ENCODE measurements at regions not wholly inside any gene's neighbourhood (a gene's known extent, or its start where the extent isn't known, plus 50 kb on each side); places are given as distances from the start of the nearest gene placed in this dataset.

DNA sequence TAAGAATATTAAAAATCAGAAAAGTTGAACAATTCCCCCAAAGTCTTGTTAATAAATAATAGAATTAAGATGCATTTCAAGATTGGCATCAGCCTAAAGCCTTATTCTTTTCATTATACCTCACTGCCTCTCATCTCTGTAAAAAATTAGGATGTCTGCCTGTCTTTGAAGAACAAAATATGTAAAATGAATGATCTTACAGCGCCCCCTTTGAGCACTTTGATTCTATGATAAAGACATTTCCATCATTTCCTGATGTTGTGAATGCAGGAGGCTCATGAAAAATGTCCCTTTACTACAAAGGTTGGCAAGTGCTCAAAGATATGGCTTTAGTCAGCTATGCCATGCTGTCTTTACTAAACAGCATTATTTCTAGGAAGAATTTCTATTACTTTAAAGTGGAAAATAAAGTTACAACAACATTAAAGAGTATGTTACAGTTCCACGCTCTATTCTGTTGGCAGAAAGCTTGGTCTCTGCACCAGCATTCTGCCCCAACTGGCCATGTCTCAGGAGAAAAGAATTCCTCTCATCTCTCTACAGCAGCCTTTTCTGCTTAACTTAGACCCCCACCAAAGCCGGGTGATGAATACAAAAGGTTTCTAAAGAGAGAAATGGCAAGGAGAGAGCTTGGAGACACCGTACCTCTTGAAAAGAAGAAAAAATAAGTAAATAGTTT is 95.1 kb downstream of the LLPH start:
- H3K27me3 ChIP-seq, result no peaks in the 10 kb centered on the region
- no peaks in the 10 kb centered on the region for H3K36me3 ChIP-seq
- H3K4me3 ChIP-seq, result no peak overlapping the region
- no peak for ATAC-seq
- peaks cover 4 to 16% (median 7%) of the 10 kb centered on the region in 3 donors for H3K4me1 ChIP-seq
- WGBS, 2 donors (ENCODE audit: low coverage in 1 of 2), result 42 to 70% methylated on average over 3 to 4 of the region's 4 CpGs
- TF ChIP-seq POLR2A (IDR thresholded peaks at IDR 0.05), result no peak
- no peak for TF ChIP-seq POLR2AphosphoS5 (IDR thresholded peaks at IDR 0.05)
- no peak for TF ChIP-seq EP300 (IDR thresholded peaks at IDR 0.05)
- TF ChIP-seq, protein P1, sequence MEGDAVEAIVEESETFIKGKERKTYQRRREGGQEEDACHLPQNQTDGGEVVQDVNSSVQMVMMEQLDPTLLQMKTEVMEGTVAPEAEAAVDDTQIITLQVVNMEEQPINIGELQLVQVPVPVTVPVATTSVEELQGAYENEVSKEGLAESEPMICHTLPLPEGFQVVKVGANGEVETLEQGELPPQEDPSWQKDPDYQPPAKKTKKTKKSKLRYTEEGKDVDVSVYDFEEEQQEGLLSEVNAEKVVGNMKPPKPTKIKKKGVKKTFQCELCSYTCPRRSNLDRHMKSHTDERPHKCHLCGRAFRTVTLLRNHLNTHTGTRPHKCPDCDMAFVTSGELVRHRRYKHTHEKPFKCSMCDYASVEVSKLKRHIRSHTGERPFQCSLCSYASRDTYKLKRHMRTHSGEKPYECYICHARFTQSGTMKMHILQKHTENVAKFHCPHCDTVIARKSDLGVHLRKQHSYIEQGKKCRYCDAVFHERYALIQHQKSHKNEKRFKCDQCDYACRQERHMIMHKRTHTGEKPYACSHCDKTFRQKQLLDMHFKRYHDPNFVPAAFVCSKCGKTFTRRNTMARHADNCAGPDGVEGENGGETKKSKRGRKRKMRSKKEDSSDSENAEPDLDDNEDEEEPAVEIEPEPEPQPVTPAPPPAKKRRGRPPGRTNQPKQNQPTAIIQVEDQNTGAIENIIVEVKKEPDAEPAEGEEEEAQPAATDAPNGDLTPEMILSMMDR (IDR thresholded peaks at IDR 0.05), result peak in 2 of 4 experiments; percentile 12 to 25
- H3K9me3 ChIP-seq, result no peaks in the 10 kb centered on the region
- H3K27ac ChIP-seq, result peak overlapping the region in 1 of 4 donors; percentile 23

DNA sequence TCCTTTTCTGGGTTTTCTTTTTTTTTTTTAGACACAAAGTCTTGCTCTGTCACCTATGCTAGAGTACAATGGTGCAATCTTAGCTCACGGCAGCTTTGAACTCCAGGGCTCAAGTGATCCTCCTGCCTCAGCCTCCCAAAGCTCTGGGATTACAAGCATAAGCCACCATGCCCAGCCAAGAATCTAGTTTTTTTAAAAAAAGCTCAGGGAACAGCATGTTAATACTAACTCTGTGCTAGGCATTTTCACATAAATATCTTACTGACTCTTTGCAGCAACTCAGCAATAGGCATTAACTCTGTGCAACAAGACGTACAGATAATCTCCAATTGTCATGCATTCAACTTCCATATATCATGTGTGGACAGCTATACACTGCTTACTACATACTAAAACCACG is 97.4 kb downstream of the LLPH start:
- Histone ChIP-seq H3K27me3 (no peaks in the 10 kb centered on the region), H3K36me3 (no peaks in the 10 kb centered on the region), H3K4me1 (peaks cover 4 to 16% (median 7%) of the 10 kb centered on the region in 3 donors), H3K4me3 (no peak overlapping the region), H3K9me3 (no peaks in the 10 kb centered on the region), H3K27ac (no peak overlapping the region)
- ATAC-seq, result no peak
- TF ChIP-seq EP300 (IDR thresholded peaks at IDR 0.05) (no peak), POLR2AphosphoS5 (IDR thresholded peaks at IDR 0.05) (no peak), POLR2A (IDR thresholded peaks at IDR 0.05) (no peak)
- TF ChIP-seq, protein P1 (IDR thresholded peaks at IDR 0.05), result no peak
- 89% methylated on average over 2 to 3 of the region's 3 CpGs for WGBS, 2 donors (ENCODE audit: low coverage in 1 of 2)

DNA sequence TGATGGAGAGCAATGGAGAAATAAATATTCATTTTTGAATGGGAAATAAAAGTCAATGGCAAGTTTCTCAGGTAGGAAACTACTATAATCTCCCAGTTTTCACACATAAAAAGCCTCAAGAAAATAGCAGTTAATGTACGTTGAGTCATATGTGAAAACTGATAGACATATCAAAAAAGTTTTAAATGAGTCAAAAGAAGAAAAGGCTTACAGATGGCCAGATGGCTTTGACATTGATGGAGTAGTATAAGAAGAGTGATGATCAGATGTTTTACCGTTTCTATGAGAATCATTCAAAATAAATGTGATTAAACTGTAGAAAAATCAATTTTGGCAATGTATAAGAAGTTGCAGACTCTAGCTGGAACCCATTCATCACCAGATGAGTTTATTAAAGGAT is 97.8 kb downstream of the LLPH start:
- no peak for ATAC-seq
- H3K27ac ChIP-seq, result no peak overlapping the region
- H3K4me3 ChIP-seq, result no peak overlapping the region
- no peaks in the 10 kb centered on the region for H3K36me3 ChIP-seq
- no peaks in the 10 kb centered on the region for H3K27me3 ChIP-seq
- peaks cover 4 to 16% (median 7%) of the 10 kb centered on the region in 3 donors for H3K4me1 ChIP-seq
- H3K9me3 ChIP-seq, result no peaks in the 10 kb centered on the region
- WGBS, 2 donors (ENCODE audit: low coverage in 1 of 2), result 69 to 75% methylated on average over 2 of the region's 2 CpGs
- TF ChIP-seq POLR2AphosphoS5 (IDR thresholded peaks at IDR 0.05), result no peak
- no peak for TF ChIP-seq POLR2A (IDR thresholded peaks at IDR 0.05)
- TF ChIP-seq, protein P1 (IDR thresholded peaks at IDR 0.05), result no peak
- no peak for TF ChIP-seq EP300 (IDR thresholded peaks at IDR 0.05)

DNA sequence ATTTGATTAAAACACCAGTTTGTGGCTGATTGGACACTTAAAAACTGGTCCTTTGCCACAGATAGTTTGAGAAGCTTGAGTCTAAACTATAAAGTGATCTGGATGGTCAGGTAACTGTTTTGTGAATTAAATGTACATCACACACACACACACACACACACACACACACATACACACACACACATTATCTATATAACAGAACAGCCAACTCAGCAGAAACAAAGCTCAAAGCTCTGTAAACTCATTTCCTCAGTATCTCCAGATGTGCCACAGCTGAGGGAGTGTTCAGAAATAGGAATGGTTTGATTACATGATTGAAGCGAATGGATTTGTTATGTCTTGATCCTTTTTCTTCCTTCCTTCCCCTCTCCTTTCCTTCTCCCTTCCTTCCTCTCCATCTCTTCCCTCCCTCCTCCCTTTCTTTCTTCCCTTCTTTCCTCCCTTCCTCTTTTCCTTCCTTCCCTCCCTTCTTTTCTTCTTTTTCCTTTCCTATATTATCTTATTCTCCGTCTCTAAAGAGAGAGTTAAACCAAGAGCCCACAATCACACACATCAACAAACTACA is 100.3 kb downstream of the LLPH start:
- no peak for TF ChIP-seq POLR2AphosphoS5 (IDR thresholded peaks at IDR 0.05)
- no peak for TF ChIP-seq EP300 (IDR thresholded peaks at IDR 0.05)
- TF ChIP-seq POLR2A (IDR thresholded peaks at IDR 0.05), result no peak
- TF ChIP-seq, protein P1 (IDR thresholded peaks at IDR 0.05), result no peak
- no peak for ATAC-seq
- H3K27ac ChIP-seq, result no peak overlapping the region
- WGBS, 2 donors (ENCODE audit: low coverage in 1 of 2), result 39 to 50% methylated on average over 2 of the region's 2 CpGs
- H3K9me3 ChIP-seq, result no peaks in the 10 kb centered on the region
- H3K36me3 ChIP-seq, result no peaks in the 10 kb centered on the region
- H3K4me3 ChIP-seq, result no peak overlapping the region
- peaks cover 0 to 2% (median 0%) of the 10 kb centered on the region in 3 donors for H3K4me1 ChIP-seq
- H3K27me3 ChIP-seq, result no peaks in the 10 kb centered on the region

DNA sequence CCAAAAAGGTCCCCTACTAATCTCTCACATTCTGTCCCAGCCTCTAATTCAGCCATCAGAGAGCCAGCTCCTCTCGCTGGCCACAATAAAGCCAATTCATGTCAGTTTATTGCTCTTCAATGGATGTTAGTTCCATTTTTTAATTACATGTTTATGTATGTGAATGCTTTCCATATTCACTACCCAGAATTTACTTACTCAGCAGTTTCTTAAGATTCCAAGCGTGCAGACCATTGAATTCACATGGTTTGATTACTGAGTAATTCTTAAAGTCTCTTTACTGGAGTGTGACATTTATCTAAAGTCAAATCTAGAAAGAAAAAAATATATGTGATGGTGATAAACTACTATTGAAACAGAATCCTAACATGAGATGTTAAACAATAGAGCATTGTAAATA is 102.2 kb downstream of the LLPH start:
- H3K36me3 ChIP-seq, result no peaks in the 10 kb centered on the region
- WGBS, 2 donors (ENCODE audit: low coverage in 1 of 2), result 84 to 88% methylated on average over 2 of the region's 2 CpGs
- no peak for ATAC-seq
- no peaks in the 10 kb centered on the region for H3K27me3 ChIP-seq
- TF ChIP-seq POLR2A (IDR thresholded peaks at IDR 0.05) (no peak), POLR2AphosphoS5 (IDR thresholded peaks at IDR 0.05) (no peak), EP300 (IDR thresholded peaks at IDR 0.05) (no peak)
- TF ChIP-seq, protein P1 (IDR thresholded peaks at IDR 0.05), result no peak
- H3K4me3 ChIP-seq, result no peak overlapping the region
- H3K9me3 ChIP-seq, result no peaks in the 10 kb centered on the region
- H3K4me1 ChIP-seq, result no peaks in the 10 kb centered on the region
- H3K27ac ChIP-seq, result no peak overlapping the region
